ENCODE measurements at regions not wholly inside any gene's neighbourhood (a gene's known extent, or its start where the extent isn't known, plus 50 kb on each side); places are given as distances from the start of the nearest gene placed in this dataset.

- Histone ChIP-seq H3K4me1 (no peaks in the 10 kb centered on the region), H3K27me3 (no peaks in the 10 kb centered on the region), H3K27ac (no peak overlapping the region), H3K36me3 (no peaks in the 10 kb centered on the region), H3K9me3 (no peaks in the 10 kb centered on the region), H3K4me3 (no peak overlapping the region)
- TF ChIP-seq POLR2AphosphoS5 (IDR thresholded peaks at IDR 0.05; ENCODE audit: insufficient read depth in 1 of 2, low read depth in 1 of 2), result no peak
- no peak for TF ChIP-seq CTCF (IDR thresholded peaks at IDR 0.05)
- no peak for TF ChIP-seq POLR2A (IDR thresholded peaks at IDR 0.05)
- no peak for DNase-seq (ENCODE audit: extremely low spot score in 2 of 2)
- intact Hi-C loops (cut with DNase I), result no loop called here
Measured at GRCh38 chr3:103057487-103057886, 622.7 kb downstream of the ZPLD1 start.

- H3K4me3 ChIP-seq, result no peak overlapping the region
- H3K9me3 ChIP-seq, result no peaks in the 10 kb centered on the region
- TF ChIP-seq CTCF (IDR thresholded peaks at IDR 0.05), result no peak
- no peak for TF ChIP-seq POLR2AphosphoS5 (IDR thresholded peaks at IDR 0.05; ENCODE audit: insufficient read depth in 1 of 2, low read depth in 1 of 2)
- TF ChIP-seq POLR2A (IDR thresholded peaks at IDR 0.05), result no peak
- no peak overlapping the region for H3K27ac ChIP-seq
- intact Hi-C loops (cut with DNase I), result no loop called here
- no peaks in the 10 kb centered on the region for H3K27me3 ChIP-seq
- no peaks in the 10 kb centered on the region for H3K36me3 ChIP-seq
- DNase-seq (ENCODE audit: extremely low spot score in 2 of 2), result no peak
- H3K4me1 ChIP-seq, result no peaks in the 10 kb centered on the region
Measured at GRCh38 chr3:103059432-103059831, 624.6 kb downstream of the ZPLD1 start.

- intact Hi-C loops (cut with DNase I), result no loop called here
- Histone ChIP-seq H3K9me3 (no peaks in the 10 kb centered on the region), H3K36me3 (no peaks in the 10 kb centered on the region), H3K27ac (no peak overlapping the region), H3K27me3 (no peaks in the 10 kb centered on the region), H3K4me1 (no peaks in the 10 kb centered on the region), H3K4me3 (no peak overlapping the region)
- TF ChIP-seq POLR2A (IDR thresholded peaks at IDR 0.05) (no peak), POLR2AphosphoS5 (IDR thresholded peaks at IDR 0.05; ENCODE audit: insufficient read depth in 1 of 2, low read depth in 1 of 2) (no peak), CTCF (IDR thresholded peaks at IDR 0.05) (no peak)
- DNase-seq (ENCODE audit: extremely low spot score in 2 of 2), result no peak
Measured at GRCh38 chr3:103060242-103060641, 625.4 kb downstream of the ZPLD1 start.

- DNase-seq (ENCODE audit: extremely low spot score in 2 of 2), result no peak
- Histone ChIP-seq H3K27me3 (no peaks in the 10 kb centered on the region), H3K27ac (no peak overlapping the region), H3K9me3 (no peaks in the 10 kb centered on the region), H3K36me3 (no peaks in the 10 kb centered on the region), H3K4me3 (no peak overlapping the region), H3K4me1 (no peaks in the 10 kb centered on the region)
- TF ChIP-seq CTCF (IDR thresholded peaks at IDR 0.05) (no peak), POLR2AphosphoS5 (IDR thresholded peaks at IDR 0.05; ENCODE audit: insufficient read depth in 1 of 2, low read depth in 1 of 2) (no peak), POLR2A (IDR thresholded peaks at IDR 0.05) (no peak)
- intact Hi-C loops (cut with DNase I), result no loop called here
Measured at GRCh38 chr3:103067963-103068362, 633.1 kb downstream of the ZPLD1 start.

- H3K9me3 ChIP-seq, result no peaks in the 10 kb centered on the region
- no peak for DNase-seq (ENCODE audit: extremely low spot score in 2 of 2)
- TF ChIP-seq CTCF (IDR thresholded peaks at IDR 0.05) (no peak), POLR2A (IDR thresholded peaks at IDR 0.05) (no peak)
- no peaks in the 10 kb centered on the region for H3K36me3 ChIP-seq
- no peaks in the 10 kb centered on the region for H3K27me3 ChIP-seq
- H3K4me3 ChIP-seq, result no peak overlapping the region
- intact Hi-C loops (cut with DNase I), result no loop called here
- no peaks in the 10 kb centered on the region for H3K4me1 ChIP-seq
- no peak overlapping the region for H3K27ac ChIP-seq
Measured at GRCh38 chr3:103075282-103075681, 640.5 kb downstream of the ZPLD1 start.
